ENCODE measurements at regions not wholly inside any gene's neighbourhood (a gene's known extent, or its start where the extent isn't known, plus 50 kb on each side); places are given as distances from the start of the nearest gene placed in this dataset.

DNA sequence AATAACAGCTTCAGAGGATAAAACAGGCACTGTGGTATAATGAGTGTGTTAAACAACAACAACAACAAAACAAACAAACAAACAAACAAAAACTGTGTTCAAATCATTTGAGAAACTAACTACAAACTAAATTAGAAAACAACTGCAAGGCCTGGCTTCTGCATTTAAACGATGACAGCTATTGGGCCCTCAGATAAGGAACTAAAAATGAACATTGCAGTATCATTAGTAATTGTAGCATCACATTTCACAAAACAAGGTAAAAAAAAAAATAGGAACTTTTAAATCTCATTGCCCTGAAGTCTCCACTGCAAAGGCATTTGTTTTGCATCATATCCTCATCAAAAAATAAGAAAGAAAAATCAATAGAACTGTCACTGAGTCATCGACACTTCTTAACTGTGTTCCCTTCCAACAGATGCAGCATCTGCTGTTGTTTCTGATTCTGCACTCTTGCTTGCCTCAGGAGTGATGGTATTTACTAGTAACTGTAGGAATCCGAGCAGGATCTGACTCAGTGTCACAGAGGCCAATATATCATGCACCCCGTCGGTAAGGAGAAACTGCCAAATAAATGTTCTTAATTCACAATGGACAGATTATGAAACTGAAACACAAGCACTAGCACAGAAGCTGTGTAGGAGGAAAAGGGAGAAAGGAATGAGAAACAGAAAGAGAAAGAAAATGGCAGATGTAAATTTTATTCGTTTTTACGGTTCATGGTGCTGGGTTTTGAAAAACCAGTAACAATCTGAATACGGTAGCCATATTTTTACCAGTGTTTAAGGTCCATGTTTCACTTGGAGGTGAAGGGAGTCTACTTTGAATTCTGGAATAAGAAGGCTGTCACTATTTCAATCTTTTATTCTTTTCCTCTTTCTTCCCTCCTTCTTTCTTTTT lies 365.7 kb upstream of the EPHA7 start:
- TF ChIP-seq, protein P1, sequence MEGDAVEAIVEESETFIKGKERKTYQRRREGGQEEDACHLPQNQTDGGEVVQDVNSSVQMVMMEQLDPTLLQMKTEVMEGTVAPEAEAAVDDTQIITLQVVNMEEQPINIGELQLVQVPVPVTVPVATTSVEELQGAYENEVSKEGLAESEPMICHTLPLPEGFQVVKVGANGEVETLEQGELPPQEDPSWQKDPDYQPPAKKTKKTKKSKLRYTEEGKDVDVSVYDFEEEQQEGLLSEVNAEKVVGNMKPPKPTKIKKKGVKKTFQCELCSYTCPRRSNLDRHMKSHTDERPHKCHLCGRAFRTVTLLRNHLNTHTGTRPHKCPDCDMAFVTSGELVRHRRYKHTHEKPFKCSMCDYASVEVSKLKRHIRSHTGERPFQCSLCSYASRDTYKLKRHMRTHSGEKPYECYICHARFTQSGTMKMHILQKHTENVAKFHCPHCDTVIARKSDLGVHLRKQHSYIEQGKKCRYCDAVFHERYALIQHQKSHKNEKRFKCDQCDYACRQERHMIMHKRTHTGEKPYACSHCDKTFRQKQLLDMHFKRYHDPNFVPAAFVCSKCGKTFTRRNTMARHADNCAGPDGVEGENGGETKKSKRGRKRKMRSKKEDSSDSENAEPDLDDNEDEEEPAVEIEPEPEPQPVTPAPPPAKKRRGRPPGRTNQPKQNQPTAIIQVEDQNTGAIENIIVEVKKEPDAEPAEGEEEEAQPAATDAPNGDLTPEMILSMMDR (conservative IDR thresholded peaks at IDR 0.05) = no peak
- no peak for TF ChIP-seq ZFX (IDR thresholded peaks at IDR 0.05)
